NOMO-1 (cell line): ENCODE measurements at regions not wholly inside any gene's neighbourhood (a gene's known extent, or its start where the extent isn't known, plus 50 kb on each side); places are given as distances from the start of the nearest gene placed in this dataset.

Source experiments
- DNase-seq, 2 experiments: peaks; one replicate each; lab custom pipeline; 2025; ENCODE audit not compliant: unreplicated experiment in 2 of 2; lab: John Stamatoyannopoulos, UW

- no peak for DNase-seq
Observed at GRCh38 chr5:88666761-88667495, 216.1 kb downstream of the MEF2C start.

DNA sequence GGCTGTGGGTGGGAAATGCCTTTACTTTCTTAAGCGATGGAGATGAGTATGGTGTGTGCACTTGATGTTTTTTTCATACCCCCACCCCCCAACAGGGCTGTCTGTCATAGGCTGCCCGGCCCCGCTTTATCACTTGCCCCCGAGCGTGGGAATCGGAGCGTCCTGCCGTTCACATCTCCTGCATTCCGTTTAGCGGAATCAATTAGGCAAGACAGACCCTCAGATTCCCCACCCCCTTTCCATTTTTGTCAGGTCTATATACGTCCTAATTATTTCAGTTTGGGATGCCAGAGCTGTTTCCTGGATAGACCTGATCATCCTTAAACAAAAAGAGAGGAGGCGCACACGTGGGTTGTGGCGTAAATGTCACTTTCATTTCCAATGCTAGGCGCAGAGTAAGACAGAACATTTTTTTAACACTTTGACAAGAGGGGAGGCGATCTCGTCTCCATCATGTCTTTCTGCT lies 217.2 kb downstream of the MEF2C start:
- no peak for DNase-seq

DNA sequence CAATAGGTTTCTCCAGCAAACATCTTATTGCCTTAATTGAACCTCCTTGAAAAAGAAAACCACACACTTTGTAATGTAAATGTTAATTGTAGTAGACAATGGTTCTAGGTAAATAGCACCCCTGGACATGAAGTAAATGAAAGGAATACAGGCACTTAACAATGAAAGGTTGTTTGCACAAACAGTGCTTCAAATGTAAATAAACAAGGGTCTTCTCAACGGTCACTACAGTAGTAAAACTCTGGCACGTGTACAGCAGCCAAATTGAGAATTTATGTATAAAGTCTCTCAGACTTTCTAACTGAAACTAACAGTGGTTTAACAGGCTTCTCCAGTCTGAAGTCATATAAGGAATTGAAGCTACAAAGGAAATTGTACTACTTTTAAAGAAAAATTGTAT lies 218.3 kb downstream of the MEF2C start:
- DNase-seq = no peak

DNA sequence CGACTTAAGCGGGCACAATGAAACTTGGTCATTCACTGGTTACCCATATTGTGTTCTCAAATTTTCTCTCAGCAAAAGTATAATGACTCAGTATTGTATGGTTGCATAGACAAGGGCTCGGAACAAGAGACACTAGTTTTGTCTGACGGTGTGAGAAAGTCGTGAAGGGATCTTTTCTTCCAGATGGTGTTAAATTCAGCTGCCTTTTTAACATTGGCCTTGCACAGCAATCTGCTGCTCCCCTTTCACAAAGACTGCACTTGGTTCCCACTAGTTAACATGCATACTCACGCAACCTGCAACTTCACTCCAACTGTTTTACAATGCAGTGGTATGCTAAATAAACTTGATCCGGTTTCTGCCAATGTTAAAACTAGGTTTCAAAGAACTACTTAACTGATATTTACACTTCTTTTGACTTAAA lies 219.2 kb downstream of the MEF2C start:
- DNase-seq = no peak

- DNase-seq = no peak
Observed at GRCh38 chr5:88662846-88663245, 220.1 kb downstream of the MEF2C start.

DNA sequence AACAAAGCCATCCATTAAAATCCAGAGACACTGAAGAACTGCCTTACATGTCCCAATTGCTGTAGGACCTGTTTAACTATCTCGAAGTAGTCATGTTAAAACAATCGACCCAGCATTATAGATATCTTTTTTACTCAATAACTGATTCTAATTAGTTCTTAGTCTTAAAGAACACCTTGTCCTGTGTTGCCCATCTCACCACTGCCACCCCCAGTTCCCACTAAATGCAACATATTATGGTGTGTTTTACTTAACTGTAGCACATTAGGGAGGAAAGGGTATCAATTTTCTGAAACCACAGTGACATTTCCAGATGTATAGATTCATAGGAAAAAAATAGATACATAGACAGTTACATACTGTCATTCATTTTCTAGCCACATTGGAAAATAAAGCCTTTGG lies 221.2 kb downstream of the MEF2C start:
- no peak for DNase-seq

- no peak for DNase-seq
Observed at GRCh38 chr5:88660947-88661805, 221.8 kb downstream of the MEF2C start.

DNA sequence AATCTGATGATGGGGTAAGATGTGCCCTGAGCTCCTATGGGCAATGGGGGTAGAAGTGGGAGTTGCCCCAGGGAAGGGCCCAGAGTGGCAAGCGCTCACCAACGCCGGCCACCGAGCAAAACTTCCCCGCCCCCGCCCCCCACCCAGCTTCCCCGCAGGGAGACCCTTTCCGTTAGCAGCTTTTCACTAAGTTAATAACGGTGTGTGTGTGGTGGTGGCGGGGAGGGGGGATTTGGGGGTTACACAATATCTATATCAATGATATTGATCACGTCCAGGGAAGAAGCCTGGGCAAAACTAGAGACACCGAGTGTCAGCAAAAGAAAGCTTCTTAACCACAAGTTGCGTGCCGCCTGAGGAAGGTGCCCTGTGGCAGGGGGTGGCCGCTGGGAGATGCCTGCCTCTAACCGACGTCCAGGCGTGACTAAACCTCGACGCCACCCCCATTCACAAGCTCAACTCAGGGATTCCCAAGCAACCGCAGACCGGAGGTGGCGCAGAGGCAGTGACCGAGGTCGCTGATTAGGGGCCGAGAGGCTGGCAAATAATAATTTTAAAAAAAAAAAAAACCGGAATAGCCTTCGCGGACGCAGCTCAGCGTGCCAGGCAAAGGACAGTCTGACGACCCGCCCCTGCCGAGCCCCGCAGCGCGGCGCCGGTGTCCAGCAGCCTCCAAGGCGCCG lies 222.6 kb downstream of the MEF2C start:
- DNase-seq = no peak

DNA sequence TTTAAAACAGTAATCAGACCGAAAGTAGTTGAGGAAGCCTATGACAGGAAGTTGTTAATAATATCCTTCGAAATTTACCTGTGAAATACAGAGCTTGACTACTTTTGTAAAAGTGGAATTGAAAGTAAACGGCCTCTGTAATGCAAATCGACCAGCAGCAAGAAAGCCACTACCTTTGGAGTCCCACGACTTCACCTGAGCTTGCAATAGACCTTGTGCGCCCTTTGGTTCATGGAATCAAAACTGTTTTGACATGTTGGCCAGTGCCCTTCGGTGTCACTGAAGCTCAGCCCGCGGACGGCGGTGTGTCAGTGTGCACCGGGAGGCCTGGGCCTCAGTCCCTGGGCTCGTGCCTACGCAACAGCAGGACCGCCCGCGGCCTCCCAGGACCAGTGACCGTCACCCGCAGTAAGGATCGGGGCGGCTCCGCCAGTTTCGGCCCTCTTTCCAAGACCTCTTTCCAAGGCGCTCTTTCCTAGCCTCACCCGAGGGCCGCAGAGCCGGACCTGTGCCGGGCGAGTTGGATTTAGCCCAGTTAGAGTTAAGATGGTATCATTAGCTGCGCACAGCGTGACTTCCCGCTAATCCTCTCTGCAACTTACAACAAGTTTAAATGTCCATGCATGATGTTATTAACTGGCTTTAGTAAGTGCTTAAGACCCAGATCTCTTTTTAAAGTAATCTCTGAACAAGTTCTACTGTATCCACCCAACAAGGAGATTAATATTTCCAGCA lies 223.3 kb downstream of the MEF2C start:
- DNase-seq = no peak

DNA sequence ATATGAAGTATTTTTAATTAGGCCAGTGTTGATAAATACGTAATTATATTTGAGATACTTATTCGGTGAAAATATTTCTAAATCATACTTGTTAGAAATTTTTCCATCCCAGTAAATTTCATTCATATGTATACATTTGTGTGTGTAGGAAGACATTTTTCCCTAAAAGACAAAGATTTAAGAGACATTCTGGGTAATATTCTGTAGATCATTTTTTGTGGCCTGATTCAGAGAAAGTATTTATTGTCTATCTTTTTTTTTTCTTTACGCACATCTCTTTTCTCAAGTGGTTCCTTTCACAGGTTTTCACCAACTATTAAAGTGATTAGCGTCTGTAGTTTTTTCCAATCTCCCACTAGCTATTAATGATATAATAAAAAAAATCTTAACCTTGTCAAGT lies 224.1 kb downstream of the MEF2C start:
- no peak for DNase-seq

DNA sequence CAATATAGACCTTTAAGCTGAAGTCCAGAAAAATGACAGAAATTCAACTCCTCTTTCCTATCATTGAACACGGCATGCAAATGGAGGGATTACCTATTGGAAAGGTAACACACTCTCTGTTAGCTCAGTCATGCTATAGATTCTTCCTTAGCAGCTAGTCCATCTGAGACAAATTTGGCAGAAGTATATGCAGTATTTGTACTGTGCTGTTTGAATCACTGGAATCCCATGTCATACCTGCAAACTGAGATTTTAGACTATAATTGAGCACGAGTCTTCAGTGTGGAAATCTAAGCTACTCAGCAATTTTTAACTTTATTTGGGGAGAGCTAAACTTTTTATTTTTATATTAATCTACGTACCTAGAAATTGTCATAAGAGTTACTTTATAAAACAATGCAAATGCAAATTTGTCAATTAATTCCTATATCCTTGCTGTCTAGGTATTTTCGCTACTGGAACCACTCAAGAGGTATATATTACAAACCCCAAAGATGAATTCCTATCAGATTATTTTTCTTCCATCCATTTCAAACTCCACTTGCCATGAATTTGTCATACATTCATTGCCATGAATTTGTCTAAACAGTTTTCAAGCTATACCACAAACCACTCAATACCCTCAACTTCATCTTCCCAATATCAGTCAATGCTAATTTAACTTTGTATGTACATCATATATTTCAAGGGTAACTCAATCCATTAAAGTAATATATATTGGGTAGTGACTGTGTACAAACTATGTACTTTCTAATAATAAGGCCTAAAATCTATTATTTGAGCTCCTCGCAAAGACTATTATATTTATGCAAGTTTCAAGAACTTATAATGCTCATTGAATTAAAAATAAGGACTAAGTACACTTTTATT lies 224.8 kb downstream of the MEF2C start:
- DNase-seq = no peak

DNA sequence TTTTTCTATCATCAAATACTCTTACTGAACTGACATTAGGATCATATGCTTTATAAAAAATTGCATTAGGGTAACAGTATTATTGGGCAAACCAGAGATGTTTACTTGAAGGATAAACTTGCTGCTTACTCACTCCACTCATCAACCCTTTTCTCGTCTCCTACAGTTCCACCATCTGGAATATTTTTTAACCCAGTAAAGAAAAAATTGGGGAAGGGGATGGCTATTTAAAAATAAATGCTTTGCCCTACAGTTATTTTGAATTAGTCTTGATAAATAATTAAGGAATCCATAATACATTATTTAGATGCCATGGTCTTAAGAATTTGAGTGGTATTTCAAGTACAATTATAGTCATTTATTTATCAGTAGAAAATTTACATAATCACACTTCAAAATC lies 225.8 kb downstream of the MEF2C start:
- no peak for DNase-seq

DNA sequence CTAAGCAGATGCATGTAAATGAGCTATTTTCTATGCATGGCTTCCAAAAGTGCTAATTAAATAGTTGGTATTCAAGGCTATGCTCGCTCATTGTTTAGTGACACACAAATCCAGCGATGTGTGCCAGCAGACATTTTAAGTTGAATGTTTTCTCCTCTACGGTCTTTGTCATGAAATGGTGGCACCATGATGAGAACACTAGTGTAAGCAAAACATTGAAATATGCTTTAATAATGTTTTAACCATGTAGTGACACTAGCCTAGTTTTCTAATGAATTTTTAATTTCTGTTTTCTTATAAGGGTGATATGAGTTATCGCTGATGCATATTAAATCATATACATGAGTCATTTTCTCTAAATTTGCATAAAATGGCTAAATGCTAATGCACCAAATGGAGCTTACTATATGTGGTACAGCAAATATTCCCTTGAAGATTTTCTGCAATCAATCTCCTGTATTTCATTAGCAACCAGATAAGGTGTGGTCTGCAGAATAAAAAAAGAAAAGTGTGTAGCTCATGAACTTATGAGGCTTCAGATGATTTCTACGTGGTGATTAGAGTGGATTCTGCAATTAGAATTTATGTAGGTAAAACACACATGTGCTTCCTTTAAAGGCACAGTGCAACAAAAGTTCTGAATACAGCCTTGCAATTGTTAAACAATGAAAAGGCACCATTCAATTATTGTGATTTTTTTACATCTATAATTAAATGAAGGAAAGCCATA lies 226.6 kb downstream of the MEF2C start:
- no peak for DNase-seq

- DNase-seq = no peak
Observed at GRCh38 chr5:88653471-88653870, 229.5 kb downstream of the MEF2C start.

GRCh38 chr5:88647901-88648300 lies 235.1 kb downstream of the MEF2C start:
- DNase-seq = no peak

DNA sequence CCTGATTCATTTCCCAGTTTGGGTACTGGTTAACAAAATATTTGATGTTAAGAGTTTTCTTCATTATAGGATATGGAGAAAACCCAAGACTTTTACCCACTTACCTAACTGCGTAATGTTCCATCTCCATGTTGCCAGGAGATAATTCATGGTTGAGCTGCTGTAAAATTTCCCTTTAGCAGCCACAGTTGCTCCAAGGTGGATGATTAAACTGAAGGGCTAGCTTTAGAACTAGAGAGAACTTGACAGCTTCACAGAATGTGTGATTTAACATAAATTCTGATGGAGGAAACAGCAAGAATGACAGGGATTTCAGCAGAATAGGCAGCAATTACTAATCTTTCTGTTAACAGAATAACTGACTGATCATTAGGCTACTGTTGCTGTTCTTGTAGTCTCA lies 236.1 kb downstream of the MEF2C start:
- DNase-seq = no peak

DNA sequence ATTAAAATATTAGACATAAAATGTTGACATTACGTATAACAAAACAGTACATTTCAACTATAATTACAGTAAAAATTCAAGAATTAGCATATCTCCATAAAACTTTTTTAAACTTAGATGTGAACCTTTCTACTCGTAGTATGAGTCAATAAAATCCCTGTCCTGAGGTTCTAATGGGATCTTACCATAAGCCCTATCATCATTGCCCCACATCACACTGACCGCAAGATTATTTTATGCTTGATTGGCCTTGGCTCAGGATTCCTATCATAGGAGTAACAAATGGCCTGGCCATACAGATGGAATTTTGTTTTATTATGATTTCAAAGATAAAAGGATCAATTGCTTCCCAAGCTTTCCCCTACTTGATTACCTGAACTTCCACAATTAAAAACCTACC lies 238.3 kb downstream of the MEF2C start:
- DNase-seq = no peak

DNA sequence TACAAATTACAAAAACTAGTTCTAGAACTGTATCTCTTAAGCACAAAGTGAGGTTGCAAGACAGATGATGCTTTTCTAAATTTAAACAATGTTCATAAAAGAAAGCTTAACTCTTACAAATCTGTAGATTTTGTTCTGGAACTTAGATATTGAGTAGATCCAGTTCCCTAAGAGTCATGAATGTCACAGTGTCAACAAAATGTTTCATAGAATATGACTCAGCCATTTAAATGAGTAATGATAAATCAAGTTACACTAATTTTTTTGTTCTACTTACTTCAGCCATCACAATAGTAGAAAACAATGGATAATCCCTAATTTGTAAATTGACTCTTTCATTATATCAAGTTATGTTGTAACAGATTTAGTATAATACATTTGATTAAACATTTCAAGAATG lies 239.7 kb downstream of the MEF2C start:
- no peak for DNase-seq

DNA sequence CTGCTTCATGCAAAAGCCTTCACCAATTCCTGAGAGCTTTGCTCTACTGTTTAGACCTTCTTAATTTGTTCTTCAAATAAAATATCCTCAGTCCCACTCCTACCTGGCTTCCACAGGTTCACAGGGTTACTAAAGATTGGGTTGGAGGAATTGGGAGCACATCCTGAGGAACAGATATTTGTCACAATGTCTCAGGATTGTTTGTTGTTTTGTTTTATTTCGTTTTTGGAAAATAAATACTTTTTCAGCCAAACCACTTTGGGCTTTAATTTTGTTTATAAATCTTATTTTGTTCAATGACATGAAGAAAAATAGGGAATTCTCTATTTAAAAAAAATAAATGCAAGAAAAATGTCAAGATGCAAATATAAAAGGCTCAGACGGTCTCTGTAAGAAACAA lies 249.0 kb downstream of the MEF2C start:
- no peak for DNase-seq
